Activated CD4-positive, alpha-beta T cell treated with anti-CD3 and anti-CD28 coated beads, Interleukin-2, amount 10 ng/mL, durations not matched to agents 7 days and 5 days (primary cell): ENCODE measurements at regions not wholly inside any gene's neighbourhood (a gene's known extent, or its start where the extent isn't known, plus 50 kb on each side); places are given as distances from the start of the nearest gene placed in this dataset.

Source experiments
- CTCF ChIA-PET: fragments of 350-600 bp; sonication (Branson Sonifier 250); formaldehyde crosslinking; loops from one replicate; lab custom pipeline; 2021; ENCODE audit warnings: antibody characterized with exemption; lab: Charles Lee
- POLR2A ChIA-PET: fragments of 350-600 bp; sonication (Branson Sonifier 250); formaldehyde crosslinking; loops from one replicate; lab custom pipeline; 2021; ENCODE audit warnings: antibody characterized with exemption; lab: Charles Lee
- DNase-seq: peaks from one replicate; pipeline ENCODE4 v3.0.0-alpha.2; 2020
- H3K27ac Mint-ChIP-seq: one replicate; pipeline ENCODE4 v1.8.0; 2021; ENCODE audit warnings: mild to moderate bottlenecking, moderate library complexity, mixed read lengths
- H3K27me3 Mint-ChIP-seq: one replicate; pipeline ENCODE4 v1.8.0; 2021; ENCODE audit warnings: mixed read lengths
- H3K36me3 Mint-ChIP-seq: one replicate; pipeline ENCODE4 v1.8.0; 2021; ENCODE audit warnings: low read depth, mixed read lengths
- H3K4me1 Mint-ChIP-seq: one replicate; pipeline ENCODE4 v1.8.0; 2021; ENCODE audit warnings: mixed read lengths
- H3K4me3 Mint-ChIP-seq: one replicate; pipeline ENCODE4 v1.8.0; 2021; ENCODE audit warnings: mild to moderate bottlenecking, moderate library complexity, mixed read lengths
- H3K9me3 Mint-ChIP-seq: one replicate; pipeline ENCODE4 v1.8.0; 2021; ENCODE audit warnings: mixed read lengths

DNA sequence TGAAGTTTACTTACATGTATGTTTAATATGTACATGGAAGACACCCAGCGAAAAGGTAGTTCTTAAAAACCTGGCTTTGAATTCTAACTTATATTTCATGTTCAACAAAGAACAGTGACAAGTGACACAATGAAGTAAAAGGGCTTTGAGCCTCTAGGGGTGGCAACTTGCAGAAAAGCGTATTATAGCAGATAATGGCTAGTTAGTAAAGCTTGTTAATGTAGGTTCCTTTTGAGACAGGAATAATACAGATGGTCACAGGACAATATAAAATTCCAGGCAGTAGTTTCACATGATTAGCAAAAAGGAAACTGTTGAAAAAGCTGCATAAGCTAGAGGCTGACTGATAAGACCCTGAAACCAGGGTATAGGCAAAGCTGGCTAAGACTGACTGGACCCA lies 132.4 kb upstream of the FTMT start:
- Mint-ChIP-seq H3K9me3 (peaks cover under 1% of the 10 kb centered on the region), H3K36me3 (no peaks in the 10 kb centered on the region), H3K4me1 (no peaks in the 10 kb centered on the region), H3K27ac (no peak overlapping the region), H3K4me3 (no peak overlapping the region), H3K27me3 (no peaks in the 10 kb centered on the region)
- no peak for DNase-seq
- ChIA-PET CTCF (no interaction called here), POLR2A (no interaction called here)

DNA sequence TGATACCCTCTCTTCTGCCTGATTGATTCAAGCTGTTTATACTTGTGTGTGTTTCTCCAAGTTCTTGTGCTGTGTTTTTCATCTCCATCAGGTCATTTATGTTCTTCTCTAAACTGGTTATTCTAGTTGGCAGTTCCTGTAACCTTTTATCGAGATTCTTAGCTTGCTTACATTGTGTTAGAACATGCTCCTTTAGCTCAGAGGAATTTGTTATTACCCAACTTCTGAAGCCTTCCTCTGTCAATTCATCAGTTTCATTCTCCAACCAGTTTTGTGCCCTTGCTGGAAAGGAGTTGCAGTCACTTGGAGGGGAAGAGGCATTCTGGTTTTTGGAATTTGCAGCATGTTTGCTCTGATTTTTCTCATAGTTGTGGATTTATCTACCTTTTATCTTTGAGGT lies 126.2 kb upstream of the FTMT start:
- Mint-ChIP-seq H3K27ac (no peak overlapping the region), H3K9me3 (peaks cover 5% of the 10 kb centered on the region), H3K4me1 (no peaks in the 10 kb centered on the region), H3K36me3 (no peaks in the 10 kb centered on the region), H3K4me3 (no peak overlapping the region), H3K27me3 (no peaks in the 10 kb centered on the region)
- ChIA-PET POLR2A (no interaction called here), CTCF (no interaction called here)
- DNase-seq = no peak

DNA sequence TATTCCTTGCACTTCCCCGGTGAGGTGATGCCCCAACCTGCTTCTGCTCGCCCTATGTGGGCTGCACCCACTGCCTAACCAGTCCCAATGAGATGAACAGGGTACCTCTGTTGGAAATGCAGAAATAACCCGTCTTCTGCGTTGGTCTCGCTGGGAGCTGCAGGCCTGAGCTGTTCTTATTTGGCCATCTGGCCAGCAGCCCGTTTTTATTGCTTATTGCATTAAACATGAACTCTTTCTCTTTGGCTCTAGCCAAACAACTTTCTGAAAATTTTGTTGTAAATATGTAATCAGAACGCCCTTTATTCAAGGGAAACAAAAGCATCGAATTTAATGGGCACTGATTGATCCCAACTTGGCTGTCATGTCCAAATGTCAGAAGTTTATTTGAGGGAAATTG lies 124.7 kb upstream of the FTMT start:
- Mint-ChIP-seq H3K9me3 (peaks cover 5% of the 10 kb centered on the region), H3K4me1 (no peaks in the 10 kb centered on the region), H3K27ac (no peak overlapping the region), H3K27me3 (no peaks in the 10 kb centered on the region), H3K36me3 (no peaks in the 10 kb centered on the region), H3K4me3 (no peak overlapping the region)
- ChIA-PET POLR2A (no interaction called here), CTCF (no interaction called here)
- DNase-seq = no peak

DNA sequence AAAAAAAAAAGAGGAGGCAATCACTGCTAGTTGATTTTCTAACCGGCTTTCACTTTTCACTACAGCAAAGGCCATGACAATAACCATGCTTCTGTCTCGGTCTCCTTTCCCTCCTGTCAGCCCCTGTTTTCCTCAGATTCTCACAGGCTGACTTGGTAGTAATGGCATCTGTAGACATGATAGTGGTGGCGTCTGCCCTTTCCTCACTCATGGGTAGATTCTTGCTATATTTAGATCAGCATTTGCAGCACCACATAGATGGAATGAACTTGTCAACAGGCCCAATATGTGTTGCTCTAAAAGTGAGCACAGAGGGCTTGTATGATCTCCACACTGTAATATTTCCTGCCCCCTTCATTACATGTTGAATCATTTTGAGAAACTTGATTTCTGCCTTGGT lies 120.3 kb upstream of the FTMT start:
- CTCF ChIA-PET = interaction anchor here (0.9 kb wide), 1 partner anchor 228 kb away, joined by 3 read pairs; no protein-coding TSS in a partner anchor

DNA sequence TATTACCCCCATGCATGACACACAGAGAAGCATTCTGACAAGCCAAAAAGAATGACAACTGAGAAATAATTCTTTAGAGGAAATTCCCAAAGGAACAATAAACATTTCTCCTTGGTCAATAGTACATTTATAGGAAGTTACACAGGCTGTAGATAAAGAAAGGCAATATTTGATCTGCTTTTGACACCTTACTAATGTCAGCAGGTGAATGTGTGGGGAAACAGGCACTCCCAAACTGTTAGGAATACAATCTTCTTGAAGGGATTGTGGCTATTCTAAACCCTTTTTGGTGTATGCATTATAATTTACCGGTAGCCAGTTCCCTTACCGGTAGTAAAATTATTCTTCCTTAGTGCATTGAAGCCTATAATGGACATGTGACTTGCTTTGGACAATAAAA lies 116.1 kb upstream of the FTMT start:
- POLR2A ChIA-PET = no interaction called here
- Mint-ChIP-seq H3K36me3 (no peaks in the 10 kb centered on the region), H3K9me3 (no peaks in the 10 kb centered on the region), H3K4me1 (no peaks in the 10 kb centered on the region), H3K27ac (no peak overlapping the region), H3K4me3 (no peak overlapping the region), H3K27me3 (no peaks in the 10 kb centered on the region)
- DNase-seq = no peak
- CTCF ChIA-PET = no interaction called here

More for the DNA sequence above, 120.3 kb upstream of the FTMT start:
- no peak for DNase-seq
- POLR2A ChIA-PET = no interaction called here
- H3K36me3 Mint-ChIP-seq = no peaks in the 10 kb centered on the region
- no peaks in the 10 kb centered on the region for H3K4me1 Mint-ChIP-seq
- no peaks in the 10 kb centered on the region for H3K27me3 Mint-ChIP-seq
- no peaks in the 10 kb centered on the region for H3K9me3 Mint-ChIP-seq
- H3K4me3 Mint-ChIP-seq = no peak overlapping the region
- H3K27ac Mint-ChIP-seq = no peak overlapping the region

DNA sequence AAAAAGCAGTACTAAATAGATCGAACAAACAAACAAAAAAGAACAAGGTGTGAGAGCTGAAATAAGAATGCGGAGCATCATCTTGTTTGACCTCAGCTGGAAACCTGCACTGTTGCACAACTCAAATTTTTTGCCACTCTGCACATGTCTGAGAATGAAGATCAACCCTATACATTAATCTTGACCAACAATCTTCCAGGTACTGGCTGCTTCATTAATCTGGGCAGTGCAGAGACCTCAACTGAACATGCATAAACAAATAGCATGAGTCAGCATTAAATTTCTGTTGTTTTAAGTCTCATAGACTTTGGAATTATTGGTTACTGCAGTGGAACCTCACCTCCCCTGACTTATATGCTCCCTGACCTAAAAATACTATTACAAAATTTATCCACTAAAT lies 114.6 kb upstream of the FTMT start:
- DNase-seq = no peak
- Mint-ChIP-seq H3K4me3 (no peak overlapping the region), H3K4me1 (no peaks in the 10 kb centered on the region), H3K9me3 (no peaks in the 10 kb centered on the region), H3K27me3 (no peaks in the 10 kb centered on the region), H3K27ac (no peak overlapping the region), H3K36me3 (no peaks in the 10 kb centered on the region)
- ChIA-PET CTCF (no interaction called here), POLR2A (no interaction called here)

DNA sequence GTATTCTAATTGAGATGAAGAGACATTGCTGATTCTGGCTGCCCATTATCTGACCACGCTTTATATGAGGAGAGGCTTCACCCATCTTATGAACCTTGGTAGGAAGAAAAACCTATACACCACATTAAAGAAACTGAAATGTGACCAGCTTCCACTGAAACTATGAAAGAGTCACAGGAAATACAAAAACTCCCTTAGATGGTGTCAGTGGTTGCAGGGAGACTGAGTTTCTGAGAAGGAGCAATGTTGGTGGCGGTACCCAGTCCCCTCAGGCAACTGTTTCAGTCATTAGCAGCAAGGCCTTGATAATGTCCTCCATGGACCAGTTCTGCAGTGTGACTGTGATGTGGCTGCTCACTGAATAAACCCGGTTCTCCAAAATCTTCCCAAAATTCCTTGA lies 110.5 kb upstream of the FTMT start:
- no peaks in the 10 kb centered on the region for H3K4me1 Mint-ChIP-seq
- H3K27ac Mint-ChIP-seq = no peak overlapping the region
- H3K9me3 Mint-ChIP-seq = no peaks in the 10 kb centered on the region
- ChIA-PET CTCF (no interaction called here), POLR2A (no interaction called here)
- no peak for DNase-seq
- H3K36me3 Mint-ChIP-seq = no peaks in the 10 kb centered on the region
- H3K4me3 Mint-ChIP-seq = no peak overlapping the region
- H3K27me3 Mint-ChIP-seq = no peaks in the 10 kb centered on the region

DNA sequence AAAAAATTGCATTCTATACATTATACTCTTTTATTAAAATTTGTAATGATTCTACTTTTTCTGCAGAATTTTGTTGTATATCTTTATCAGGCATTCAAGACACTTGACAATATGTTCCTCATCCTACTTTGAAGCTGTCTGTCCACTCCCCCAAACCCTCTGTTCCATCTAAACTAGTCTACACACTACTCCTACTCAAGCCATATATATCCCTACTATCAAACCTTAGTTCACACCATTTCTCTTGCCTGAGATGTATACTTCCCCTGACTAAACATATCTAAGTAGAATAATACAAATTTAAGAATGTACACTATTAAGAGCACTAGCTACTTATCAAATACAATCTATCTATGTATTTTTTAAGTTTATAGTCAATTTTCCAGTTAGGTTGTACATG lies 107.1 kb upstream of the FTMT start:
- POLR2A ChIA-PET = no interaction called here
- CTCF ChIA-PET = no interaction called here
- Mint-ChIP-seq H3K27me3 (no peaks in the 10 kb centered on the region), H3K36me3 (no peaks in the 10 kb centered on the region), H3K4me3 (no peak overlapping the region), H3K9me3 (no peaks in the 10 kb centered on the region), H3K27ac (no peak overlapping the region), H3K4me1 (no peaks in the 10 kb centered on the region)
- no peak for DNase-seq

DNA sequence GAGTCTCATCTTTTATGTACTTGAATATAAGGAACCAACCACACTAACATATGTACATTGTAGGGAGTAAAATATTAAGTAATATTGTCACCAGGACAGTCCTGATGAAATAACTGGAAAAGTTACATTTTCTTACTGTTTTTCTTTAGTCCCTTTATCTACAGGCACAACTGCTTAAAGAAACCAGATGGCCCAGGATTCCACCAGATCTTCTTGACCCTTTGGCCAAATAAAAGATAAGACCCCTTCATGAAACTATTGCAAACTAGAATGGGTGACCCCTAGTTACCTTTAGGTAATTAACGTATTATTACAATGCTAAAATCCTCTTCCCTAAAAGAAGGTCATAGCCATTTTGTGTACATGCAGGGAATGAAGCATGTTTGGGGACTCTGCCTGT lies 106.3 kb upstream of the FTMT start:
- no peak overlapping the region for H3K27ac Mint-ChIP-seq
- no peak for DNase-seq
- POLR2A ChIA-PET = no interaction called here
- no peaks in the 10 kb centered on the region for H3K4me1 Mint-ChIP-seq
- H3K4me3 Mint-ChIP-seq = no peak overlapping the region
- no peaks in the 10 kb centered on the region for H3K36me3 Mint-ChIP-seq
- no peaks in the 10 kb centered on the region for H3K27me3 Mint-ChIP-seq
- CTCF ChIA-PET = no interaction called here
- H3K9me3 Mint-ChIP-seq = no peaks in the 10 kb centered on the region

DNA sequence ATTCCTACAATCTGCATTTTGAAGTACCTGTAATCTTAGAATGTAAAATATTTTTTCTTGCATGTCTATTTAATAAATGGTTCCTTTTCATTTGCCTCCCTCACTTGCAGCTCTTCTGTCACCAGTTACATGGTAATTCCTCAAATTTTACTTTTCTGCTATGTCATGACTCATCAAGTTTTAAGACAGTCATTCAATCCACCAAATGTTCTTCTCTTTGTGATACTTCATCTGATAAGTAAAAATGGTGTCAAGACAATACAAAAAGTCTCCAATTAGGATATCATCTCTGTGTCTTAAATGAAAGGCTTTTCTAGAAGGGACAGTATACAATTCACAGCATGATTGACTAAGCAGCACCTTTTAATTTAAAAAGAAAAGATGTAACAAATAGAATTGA lies 104.9 kb upstream of the FTMT start:
- Mint-ChIP-seq H3K36me3 (no peaks in the 10 kb centered on the region), H3K4me3 (no peak overlapping the region), H3K27ac (no peak overlapping the region), H3K27me3 (no peaks in the 10 kb centered on the region), H3K4me1 (no peaks in the 10 kb centered on the region), H3K9me3 (no peaks in the 10 kb centered on the region)
- no peak for DNase-seq
- ChIA-PET CTCF (no interaction called here), POLR2A (no interaction called here)

DNA sequence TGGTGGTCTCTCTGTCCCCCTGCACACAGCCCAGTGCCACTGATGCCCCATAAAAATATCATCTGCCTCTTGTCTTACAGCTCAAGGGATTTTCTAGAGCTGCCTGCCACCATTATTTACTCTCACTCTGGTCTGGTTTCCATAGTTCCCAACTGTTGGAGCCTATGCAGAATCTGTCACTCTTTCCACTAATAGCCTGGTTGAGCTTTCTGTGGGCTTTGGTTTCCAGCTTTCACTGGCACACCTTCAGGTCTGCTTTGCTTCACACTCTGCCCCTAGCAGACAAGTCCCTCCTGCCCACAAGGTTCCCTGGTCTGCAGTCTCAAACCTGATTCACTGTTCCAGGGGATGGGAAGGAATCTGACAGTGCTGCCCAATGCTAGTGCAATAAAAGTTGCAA lies 103.0 kb upstream of the FTMT start:
- ChIA-PET POLR2A (no interaction called here), CTCF (no interaction called here)
- Mint-ChIP-seq H3K9me3 (no peaks in the 10 kb centered on the region), H3K36me3 (no peaks in the 10 kb centered on the region), H3K27me3 (no peaks in the 10 kb centered on the region), H3K27ac (no peak overlapping the region), H3K4me1 (no peaks in the 10 kb centered on the region), H3K4me3 (no peak overlapping the region)
- DNase-seq = no peak

DNA sequence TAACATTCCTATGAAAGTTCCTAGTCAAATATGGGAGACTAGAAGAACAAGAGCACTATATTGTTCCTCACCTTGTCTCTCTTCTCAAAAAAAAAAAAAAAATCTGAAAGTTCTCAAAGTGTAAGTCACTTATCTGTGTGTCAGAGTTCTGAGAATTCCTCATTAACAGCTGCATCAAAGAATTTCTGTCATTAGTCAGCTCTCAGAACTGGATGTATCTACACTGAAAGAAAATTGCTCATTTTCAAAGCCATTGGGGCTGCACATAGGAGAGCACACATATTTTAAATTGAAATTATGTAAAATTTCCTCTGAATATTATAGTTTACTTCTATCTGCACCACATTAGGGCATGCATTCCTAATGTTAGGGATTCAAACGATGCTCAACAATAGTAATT lies 99.5 kb upstream of the FTMT start:
- Mint-ChIP-seq H3K27ac (no peak overlapping the region), H3K9me3 (no peaks in the 10 kb centered on the region), H3K36me3 (no peaks in the 10 kb centered on the region), H3K4me3 (no peak overlapping the region), H3K4me1 (no peaks in the 10 kb centered on the region), H3K27me3 (no peaks in the 10 kb centered on the region)
- CTCF ChIA-PET = no interaction called here
- POLR2A ChIA-PET = no interaction called here
- DNase-seq = no peak

DNA sequence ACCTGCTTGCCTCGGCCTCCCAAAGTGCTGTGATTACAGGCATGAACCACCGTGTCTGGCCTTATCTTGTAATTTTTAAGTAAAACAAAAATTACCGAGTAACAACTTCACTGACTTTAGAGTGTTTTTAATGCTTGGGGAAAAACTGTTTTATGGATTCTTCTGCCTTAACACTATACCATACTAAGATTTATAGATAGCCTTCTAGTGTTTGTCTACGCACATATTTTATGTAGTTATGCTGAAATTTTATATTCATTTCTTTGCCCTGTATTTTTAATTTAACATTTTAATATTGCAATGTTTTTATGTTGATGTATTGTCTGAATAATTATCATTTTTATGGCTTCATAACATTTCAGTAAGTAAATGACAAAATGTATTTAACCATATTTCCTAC lies 96.4 kb upstream of the FTMT start:
- POLR2A ChIA-PET = no interaction called here
- CTCF ChIA-PET = no interaction called here
- no peak for DNase-seq
- no peaks in the 10 kb centered on the region for H3K4me1 Mint-ChIP-seq
- no peaks in the 10 kb centered on the region for H3K27me3 Mint-ChIP-seq
- H3K27ac Mint-ChIP-seq = no peak overlapping the region
- no peak overlapping the region for H3K4me3 Mint-ChIP-seq
- no peaks in the 10 kb centered on the region for H3K9me3 Mint-ChIP-seq
- no peaks in the 10 kb centered on the region for H3K36me3 Mint-ChIP-seq

DNA sequence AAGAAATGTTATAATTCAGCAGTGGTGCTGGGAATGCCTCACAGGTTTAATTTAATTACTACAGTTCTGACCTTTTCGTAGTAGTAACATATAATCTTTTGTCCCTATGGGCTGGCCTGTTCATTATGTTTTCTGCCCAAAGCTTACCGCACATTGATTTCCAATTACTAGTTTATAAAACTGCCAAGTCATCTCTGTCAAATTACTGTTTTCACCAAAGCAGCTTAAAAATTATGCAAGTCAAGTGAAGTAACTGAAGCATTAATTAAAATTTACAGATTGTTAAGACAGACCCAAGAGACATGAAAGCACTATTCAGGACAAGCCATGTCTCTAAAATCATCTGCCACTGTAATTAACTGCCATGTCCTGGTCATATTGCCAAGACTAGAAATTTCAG lies 93.9 kb upstream of the FTMT start:
- no peak overlapping the region for H3K27ac Mint-ChIP-seq
- no peaks in the 10 kb centered on the region for H3K4me1 Mint-ChIP-seq
- H3K27me3 Mint-ChIP-seq = no peaks in the 10 kb centered on the region
- H3K4me3 Mint-ChIP-seq = no peak overlapping the region
- H3K9me3 Mint-ChIP-seq = no peaks in the 10 kb centered on the region
- no peaks in the 10 kb centered on the region for H3K36me3 Mint-ChIP-seq
- DNase-seq = no peak
- ChIA-PET POLR2A (no interaction called here), CTCF (no interaction called here)

DNA sequence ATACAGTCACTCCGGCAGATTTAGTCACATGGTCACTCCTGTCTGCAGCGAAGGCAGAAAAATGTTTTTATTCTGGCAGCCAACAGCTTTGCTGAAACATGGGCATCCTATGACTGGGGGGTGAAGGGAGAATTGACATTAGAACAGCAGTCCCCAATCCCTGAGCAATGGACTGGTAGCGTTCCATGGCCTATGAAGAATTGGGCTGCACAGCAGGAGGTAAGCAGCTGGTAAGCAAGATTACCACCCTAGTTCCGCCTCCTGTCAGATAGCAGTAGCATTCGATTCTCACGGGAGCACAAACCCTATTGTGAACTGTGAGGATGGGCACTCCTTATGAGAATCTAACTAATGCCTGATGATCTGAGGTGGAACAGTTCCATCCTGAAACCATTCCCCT lies 93.1 kb upstream of the FTMT start:
- H3K36me3 Mint-ChIP-seq = no peaks in the 10 kb centered on the region
- H3K27ac Mint-ChIP-seq = no peak overlapping the region
- H3K4me3 Mint-ChIP-seq = no peak overlapping the region
- no peaks in the 10 kb centered on the region for H3K27me3 Mint-ChIP-seq
- ChIA-PET CTCF (no interaction called here), POLR2A (no interaction called here)
- no peaks in the 10 kb centered on the region for H3K4me1 Mint-ChIP-seq
- DNase-seq = no peak
- H3K9me3 Mint-ChIP-seq = no peaks in the 10 kb centered on the region
